Neural progenitor cell (in vitro differentiated cells): ENCODE measurements at regions not wholly inside any gene's neighbourhood (a gene's known extent, or its start where the extent isn't known, plus 50 kb on each side); places are given as distances from the start of the nearest gene placed in this dataset.

ENCODE experiments used
- DNase-seq: peaks from one replicate; pipeline ENCODE4 v3.0.0-alpha.2; 2016; ENCODE audit warnings: low spot score
- H2AFZ ChIP-seq: fragments of 200-600 bp; sonication (generic); replicated peaks from 2 replicates; pipeline ENCODE4 v1.6.1; 2016; ENCODE audit warnings: antibody characterized with exemption
- H3F3A ChIP-seq: fragments of 200-600 bp; sonication (generic); 2 replicates; pipeline ENCODE4 v1.6.1; 2016; ENCODE audit warnings: antibody characterized with exemption, low read depth
- H3K27ac ChIP-seq: fragments of 200-600 bp; sonication (generic); 2 replicates; pipeline ENCODE4 v1.5.1; 2016; ENCODE audit warnings: mild to moderate bottlenecking
- H3K27me3 ChIP-seq: fragments of 200-600 bp; sonication (generic); 2 replicates; pipeline ENCODE4 v1.6.1; 2016; ENCODE audit warnings: mild to moderate bottlenecking, moderate library complexity
- H3K36me3 ChIP-seq: fragments of 200-600 bp; sonication (generic); 2 replicates; pipeline ENCODE4 v1.5.1; 2016
- H3K4me1 ChIP-seq: fragments of 200-600 bp; sonication (generic); 2 replicates; pipeline ENCODE4 v1.6.1; 2016; ENCODE audit warnings: mixed run types
- H3K4me2 ChIP-seq: fragments of 200-600 bp; sonication (generic); 2 replicates; pipeline ENCODE4 v1.6.1; 2016
- H3K4me3 ChIP-seq: fragments of 200-600 bp; sonication (generic); 2 replicates; pipeline ENCODE4 v1.5.1; 2016
- H3K79me2 ChIP-seq: fragments of 200-600 bp; sonication (generic); 2 replicates; pipeline ENCODE4 v1.6.1; 2016; ENCODE audit warnings: low read depth
- H3K9ac ChIP-seq: fragments of 200-600 bp; sonication (generic); 2 replicates; pipeline ENCODE4 v1.6.1; 2016
- H3K9me3 ChIP-seq: fragments of 200-600 bp; sonication (generic); 2 replicates; pipeline ENCODE4 v1.5.1; 2016; ENCODE audit warnings: low read depth
- H4K20me1 ChIP-seq: fragments of 200-600 bp; sonication (generic); 2 replicates; pipeline ENCODE4 v1.6.1; 2016; ENCODE audit warnings: low read depth
- H3K27ac Mint-ChIP-seq: 3 replicates; pipeline ENCODE4 v1.8.0; 2021; ENCODE audit warnings: mixed read lengths
- H3K27me3 Mint-ChIP-seq: 2 replicates; pipeline ENCODE4 v1.8.0; 2022; ENCODE audit warnings: low read depth, mild to moderate bottlenecking, inconsistent platforms, moderate library complexity, mixed read lengths; ENCODE audit not compliant: insufficient read depth
- H3K36me3 Mint-ChIP-seq: 3 replicates; pipeline ENCODE4 v1.8.0; 2021; ENCODE audit warnings: mixed read lengths
- H3K4me1 Mint-ChIP-seq: 3 replicates; pipeline ENCODE4 v1.8.0; 2021; ENCODE audit warnings: mixed read lengths
- H3K4me3 Mint-ChIP-seq: 3 replicates; pipeline ENCODE4 v1.8.0; 2021; ENCODE audit warnings: mild to moderate bottlenecking, moderate library complexity, mixed read lengths
- H3K9me3 Mint-ChIP-seq: 3 replicates; pipeline ENCODE4 v1.8.0; 2020; ENCODE audit warnings: mixed read lengths
- EZH2 ChIP-seq: fragments of 200-600 bp; sonication (generic); IDR thresholded peaks from 2 replicates; pipeline ENCODE4 v1.6.1; 2017; ENCODE audit warnings: antibody characterized with exemption, mild to moderate bottlenecking, moderate library complexity
- EZH2phosphoT487 ChIP-seq: fragments of 200-600 bp; sonication (generic); IDR thresholded peaks from 2 replicates; pipeline ENCODE4 v1.6.1; 2017; ENCODE audit warnings: antibody characterized with exemption
- TF ChIP-seq, protein P1 (sequence below): fragments of 200-600 bp; sonication (generic); IDR thresholded peaks from 2 replicates; pipeline ENCODE4 v1.5.1; 2017; ENCODE audit warnings: antibody characterized with exemption, mild to moderate bottlenecking

DNA sequence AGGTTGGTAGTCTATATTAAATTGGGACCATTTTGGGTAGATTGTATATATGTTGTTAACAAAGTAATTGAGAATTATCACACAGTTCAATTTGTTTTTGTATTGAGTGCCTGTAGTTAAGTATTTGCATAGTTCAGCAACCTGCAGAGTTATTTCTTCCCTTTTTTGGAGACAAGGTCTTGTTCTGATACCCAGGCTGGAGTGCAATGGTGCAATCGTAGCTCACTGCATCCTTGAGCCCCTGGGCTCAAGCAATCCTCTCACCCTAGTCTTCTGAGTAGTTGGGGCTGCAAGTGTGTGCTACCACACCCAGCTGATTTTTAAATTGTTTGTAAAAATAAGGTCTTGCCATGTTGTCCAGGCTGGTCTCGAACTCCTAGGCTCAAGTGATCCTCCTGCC is 250.5 kb downstream of the UTRN start:
- TF ChIP-seq EZH2: no peak
- Histone ChIP-seq H3K4me3 (no peak overlapping the region), H2AFZ (no peak overlapping the region), H4K20me1 (no peaks in the 10 kb centered on the region), H3K9me3 (no peaks in the 10 kb centered on the region), H3K27ac (no peak overlapping the region), H3K36me3 (no peaks in the 10 kb centered on the region), H3K27me3 (no peaks in the 10 kb centered on the region), H3K79me2 (no peaks in the 10 kb centered on the region), H3K9ac (no peak overlapping the region), H3K4me2 (no peak overlapping the region), H3K4me1 (no peaks in the 10 kb centered on the region), H3F3A (no peaks in the 10 kb centered on the region)
- Mint-ChIP-seq H3K9me3 (no peaks in the 10 kb centered on the region), H3K27ac (no peak overlapping the region), H3K4me3 (no peak overlapping the region), H3K4me1 (no peaks in the 10 kb centered on the region), H3K36me3 (peaks cover 14% of the 10 kb centered on the region), H3K27me3 (no peaks in the 10 kb centered on the region)
- DNase-seq: no peak

DNA sequence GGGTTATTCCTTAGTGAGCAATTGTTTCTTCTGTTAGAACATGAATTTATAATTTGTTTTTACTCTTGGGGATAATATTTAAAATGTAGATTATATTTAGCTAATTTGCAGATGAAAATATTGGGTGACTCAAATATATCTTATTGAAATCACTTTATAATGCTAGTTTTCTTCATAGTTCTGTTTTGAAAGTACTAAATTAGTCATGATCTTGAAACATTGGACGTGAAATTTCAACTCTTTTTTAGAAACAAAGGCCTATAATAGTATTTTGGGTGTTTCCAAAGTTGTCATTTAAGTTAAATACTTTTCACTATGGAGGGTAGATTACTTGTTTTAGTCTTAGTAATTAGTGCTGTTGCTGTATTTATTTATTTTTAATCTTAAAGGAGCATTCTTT is 250.9 kb downstream of the UTRN start:
- Histone ChIP-seq H3K4me1 (no peaks in the 10 kb centered on the region), H3K36me3 (no peaks in the 10 kb centered on the region), H3K9me3 (no peaks in the 10 kb centered on the region), H3K27me3 (no peaks in the 10 kb centered on the region), H3K9ac (no peak overlapping the region), H3K4me2 (no peak overlapping the region), H3K27ac (no peak overlapping the region), H3F3A (no peaks in the 10 kb centered on the region), H4K20me1 (no peaks in the 10 kb centered on the region), H3K4me3 (no peak overlapping the region), H2AFZ (no peak overlapping the region), H3K79me2 (no peaks in the 10 kb centered on the region)
- no peak overlapping the region for H3K27ac Mint-ChIP-seq
- peaks cover 13% of the 10 kb centered on the region for H3K36me3 Mint-ChIP-seq
- DNase-seq: no peak
- TF ChIP-seq EZH2 (no peak), EZH2phosphoT487 (no peak)
- TF ChIP-seq, protein P1, sequence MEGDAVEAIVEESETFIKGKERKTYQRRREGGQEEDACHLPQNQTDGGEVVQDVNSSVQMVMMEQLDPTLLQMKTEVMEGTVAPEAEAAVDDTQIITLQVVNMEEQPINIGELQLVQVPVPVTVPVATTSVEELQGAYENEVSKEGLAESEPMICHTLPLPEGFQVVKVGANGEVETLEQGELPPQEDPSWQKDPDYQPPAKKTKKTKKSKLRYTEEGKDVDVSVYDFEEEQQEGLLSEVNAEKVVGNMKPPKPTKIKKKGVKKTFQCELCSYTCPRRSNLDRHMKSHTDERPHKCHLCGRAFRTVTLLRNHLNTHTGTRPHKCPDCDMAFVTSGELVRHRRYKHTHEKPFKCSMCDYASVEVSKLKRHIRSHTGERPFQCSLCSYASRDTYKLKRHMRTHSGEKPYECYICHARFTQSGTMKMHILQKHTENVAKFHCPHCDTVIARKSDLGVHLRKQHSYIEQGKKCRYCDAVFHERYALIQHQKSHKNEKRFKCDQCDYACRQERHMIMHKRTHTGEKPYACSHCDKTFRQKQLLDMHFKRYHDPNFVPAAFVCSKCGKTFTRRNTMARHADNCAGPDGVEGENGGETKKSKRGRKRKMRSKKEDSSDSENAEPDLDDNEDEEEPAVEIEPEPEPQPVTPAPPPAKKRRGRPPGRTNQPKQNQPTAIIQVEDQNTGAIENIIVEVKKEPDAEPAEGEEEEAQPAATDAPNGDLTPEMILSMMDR: no peak
- H3K4me3 Mint-ChIP-seq: no peak overlapping the region
- no peaks in the 10 kb centered on the region for H3K4me1 Mint-ChIP-seq
- no peaks in the 10 kb centered on the region for H3K9me3 Mint-ChIP-seq
- H3K27me3 Mint-ChIP-seq: no peaks in the 10 kb centered on the region

DNA sequence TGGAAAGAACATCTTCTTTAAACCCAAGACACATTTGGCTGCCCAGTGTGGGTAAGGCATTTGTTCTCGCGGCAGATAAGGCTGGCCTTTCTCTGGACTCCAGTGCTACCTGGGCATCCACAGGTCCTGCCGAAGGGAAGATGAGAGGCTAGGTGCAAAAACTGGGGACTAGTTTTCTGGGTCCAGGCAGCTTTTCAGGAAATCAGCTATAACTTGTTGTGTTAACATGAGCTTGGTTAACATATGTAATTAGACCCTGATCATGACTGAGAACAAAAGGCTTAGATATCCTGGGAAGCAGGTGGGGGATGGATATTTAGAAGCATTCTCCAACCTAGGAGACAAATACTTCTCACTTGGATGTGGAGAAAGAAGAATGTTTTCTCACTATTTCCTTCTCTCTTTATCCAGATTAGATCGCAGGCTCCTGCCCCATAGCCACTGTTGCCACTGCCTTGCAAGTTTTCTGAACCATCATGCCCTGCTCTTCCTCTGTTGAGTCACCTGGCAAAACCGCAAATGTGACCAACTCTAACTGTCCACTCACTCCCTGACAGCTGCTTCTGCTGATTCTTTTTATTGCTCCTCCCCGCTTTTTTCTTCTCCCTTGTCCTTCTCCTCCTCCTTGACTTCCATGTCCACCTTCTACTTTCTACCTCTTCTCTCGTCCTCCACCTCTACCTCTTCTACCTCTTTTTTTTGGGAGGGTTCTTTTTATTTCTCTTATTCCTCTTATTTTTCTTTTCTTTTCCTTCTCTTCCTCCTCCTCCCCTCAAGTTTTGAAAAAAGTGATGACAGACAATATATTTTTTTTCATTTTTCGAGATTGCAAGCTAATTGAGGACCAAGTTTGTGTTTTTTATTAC is 258.1 kb downstream of the UTRN start:
- no peaks in the 10 kb centered on the region for H3K4me1 ChIP-seq
- H3K9me3 Mint-ChIP-seq: no peaks in the 10 kb centered on the region
- no peaks in the 10 kb centered on the region for H3K9me3 ChIP-seq
- no peaks in the 10 kb centered on the region for H3F3A ChIP-seq
- H2AFZ ChIP-seq: no peak overlapping the region
- no peaks in the 10 kb centered on the region for H3K4me1 Mint-ChIP-seq
- H4K20me1 ChIP-seq: no peaks in the 10 kb centered on the region
- H3K36me3 Mint-ChIP-seq: peaks cover 20% of the 10 kb centered on the region
- H3K27ac Mint-ChIP-seq: no peak overlapping the region
- H3K27me3 ChIP-seq: no peaks in the 10 kb centered on the region
- no peak for TF ChIP-seq EZH2phosphoT487
- no peak for TF ChIP-seq EZH2
- TF ChIP-seq, protein P1: no peak
- H3K79me2 ChIP-seq: no peaks in the 10 kb centered on the region
- DNase-seq: no peak
- H3K4me2 ChIP-seq: no peak overlapping the region
- no peak overlapping the region for H3K9ac ChIP-seq
- no peak overlapping the region for H3K4me3 Mint-ChIP-seq
- H3K27me3 Mint-ChIP-seq: no peaks in the 10 kb centered on the region
- H3K27ac ChIP-seq: no peak overlapping the region
- H3K36me3 ChIP-seq: no peaks in the 10 kb centered on the region
- no peak overlapping the region for H3K4me3 ChIP-seq

- H3K9me3 ChIP-seq: no peaks in the 10 kb centered on the region
- no peaks in the 10 kb centered on the region for H4K20me1 ChIP-seq
- no peaks in the 10 kb centered on the region for H3F3A ChIP-seq
- H3K36me3 Mint-ChIP-seq: peaks cover 22% of the 10 kb centered on the region
- H3K4me2 ChIP-seq: no peak overlapping the region
- H3K27ac Mint-ChIP-seq: no peak overlapping the region
- DNase-seq: no peak
- H3K9me3 Mint-ChIP-seq: no peaks in the 10 kb centered on the region
- H3K9ac ChIP-seq: no peak overlapping the region
- no peak overlapping the region for H3K4me3 ChIP-seq
- H3K4me1 Mint-ChIP-seq: no peaks in the 10 kb centered on the region
- H3K79me2 ChIP-seq: no peaks in the 10 kb centered on the region
- no peaks in the 10 kb centered on the region for H3K4me1 ChIP-seq
- no peak overlapping the region for H3K4me3 Mint-ChIP-seq
- H3K27me3 Mint-ChIP-seq: no peaks in the 10 kb centered on the region
- no peaks in the 10 kb centered on the region for H3K27me3 ChIP-seq
- no peak overlapping the region for H2AFZ ChIP-seq
- TF ChIP-seq, protein P1: no peak
- TF ChIP-seq EZH2 (no peak), EZH2phosphoT487 (no peak)
- no peak overlapping the region for H3K27ac ChIP-seq
- no peaks in the 10 kb centered on the region for H3K36me3 ChIP-seq
These were observed 259.2 kb downstream of the UTRN start for GRCh38 chr6:144544266-144544830.
